Stomach (tissue), 4 donors: ENCODE measurements at regions not wholly inside any gene's neighbourhood (a gene's known extent, or its start where the extent isn't known, plus 50 kb on each side); places are given as distances from the start of the nearest gene placed in this dataset.

Experiments
- CTCF ChIP-seq, 7 experiments: fragments of 450-650 bp in 4 of 7; fragments of 200-600 bp in 3 of 7; sonication (generic) in 3 of 7; IDR thresholded peaks; one replicate each; pipeline ENCODE4 v1.5.1; 2016 to 2019; ENCODE audit warnings: antibody characterized with exemption in 7 of 7, control low read depth in 2 of 7, mild to moderate bottlenecking in 1 of 7
- POLR2AphosphoS5 ChIP-seq, 3 donors: sonication (generic); formaldehyde crosslinking; IDR thresholded peaks; one replicate each; pipeline ENCODE4 v1.6.1; 2016; ENCODE audit warnings: antibody characterized with exemption in 3 of 3

GRCh38 chr13:81927347-81927746, 1586.4 kb upstream of the SPRY2 start:
- TF ChIP-seq POLR2AphosphoS5 (IDR thresholded peaks at IDR 0.05): no peak
- TF ChIP-seq CTCF (IDR thresholded peaks at IDR 0.05): no peak
